Right forelimb (tissue), 1 donor: ENCODE measurements at regions not wholly inside any gene's neighbourhood (a gene's known extent, or its start where the extent isn't known, plus 50 kb on each side); places are given as distances from the start of the nearest gene placed in this dataset.
"Not testable (repeated sequence)": the region's sequence is repeated elsewhere in the genome, so short reads cannot be mapped to it uniquely, and the experiment has no call there.

Source experiments
- DNase-seq: peaks from one replicate; pipeline ENCODE4 v3.0.0-alpha.2; 2018

DNA sequence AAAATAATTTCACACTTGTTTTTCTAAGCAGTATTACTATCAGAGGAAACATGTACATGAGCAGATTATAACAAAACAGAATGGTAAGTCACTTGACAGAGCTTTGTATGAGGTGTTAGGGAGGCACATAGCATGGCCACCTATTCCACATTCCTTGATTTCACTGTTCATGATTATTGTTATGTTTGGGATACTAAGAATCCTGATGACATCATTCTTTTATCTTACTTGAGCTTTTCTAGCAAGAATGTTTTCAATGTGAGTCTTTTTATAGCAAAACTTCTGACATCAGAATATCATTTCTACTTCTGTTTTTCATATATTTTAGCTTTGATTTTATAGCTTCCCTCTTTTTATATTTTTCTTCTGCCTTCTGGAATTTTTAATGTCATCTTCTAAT lies 208.2 kb downstream of the DMRTA1 start:
- no peak for DNase-seq

- DNase-seq: no peak
These were observed 211.1 kb downstream of the DMRTA1 start for GRCh38 chr9:22657713-22658112.

DNA sequence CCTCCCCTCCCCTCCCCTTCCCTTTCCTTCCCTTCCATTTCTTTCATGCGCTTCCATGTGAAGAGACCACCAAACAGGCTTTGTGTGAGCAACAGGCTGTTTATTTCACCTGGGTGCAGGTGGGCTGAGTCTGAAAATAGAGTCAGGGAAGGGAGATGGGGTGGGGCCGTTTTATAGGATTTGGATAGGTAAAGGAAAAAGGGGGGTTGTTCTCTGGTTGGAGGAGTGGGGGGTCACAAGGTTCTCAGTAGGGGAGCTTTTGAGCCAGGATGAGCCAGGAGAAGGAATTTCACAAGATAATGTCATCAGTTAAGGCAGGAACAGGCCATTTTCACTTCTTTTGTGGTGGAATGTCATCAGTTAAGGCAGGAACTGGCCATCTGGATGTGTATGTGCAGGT lies 211.9 kb downstream of the DMRTA1 start:
- not testable (repeated sequence) for DNase-seq

- no peak for DNase-seq
These were observed 235.9 kb downstream of the DMRTA1 start for GRCh38 chr9:22682536-22682935.

DNA sequence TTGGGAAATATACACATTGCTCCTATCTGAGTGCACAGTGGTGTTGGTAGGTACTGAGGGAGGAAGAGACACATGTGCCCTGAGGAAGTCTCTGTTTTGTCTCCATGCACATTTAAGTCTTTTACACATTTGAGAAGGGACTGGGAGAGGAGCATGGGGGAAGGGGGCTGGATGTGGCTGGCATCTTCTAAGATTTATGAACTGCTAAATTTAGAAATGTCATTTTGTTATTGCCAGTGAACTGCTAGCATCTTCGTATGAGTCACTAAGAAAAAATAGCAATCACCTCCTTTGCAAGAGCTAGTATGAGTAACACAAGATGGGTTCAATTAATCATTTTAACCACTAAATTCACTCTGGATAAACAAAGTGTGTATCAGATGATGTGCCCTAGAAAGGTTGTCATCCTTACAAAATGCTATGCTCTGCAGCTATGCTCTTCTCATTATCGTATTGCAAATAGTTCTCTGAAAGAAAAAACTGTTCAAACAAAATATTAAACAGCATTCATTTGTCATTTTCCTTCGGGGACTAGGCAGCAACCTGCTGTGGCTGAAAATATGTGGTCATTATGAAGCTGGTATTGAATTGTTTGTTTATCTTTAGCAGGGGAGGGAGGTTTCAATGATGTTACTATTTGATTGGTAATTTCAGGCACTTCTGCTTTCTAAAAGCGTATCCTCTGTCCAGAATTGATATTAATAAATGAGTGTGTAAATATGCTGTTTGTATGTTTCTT lies 236.5 kb downstream of the DMRTA1 start:
- no peak for DNase-seq

GRCh38 chr9:22683700-22684075 lies 237.1 kb downstream of the DMRTA1 start:
- no peak for DNase-seq

GRCh38 chr9:22693156-22693555 lies 246.5 kb downstream of the DMRTA1 start:
- DNase-seq: no peak

DNA sequence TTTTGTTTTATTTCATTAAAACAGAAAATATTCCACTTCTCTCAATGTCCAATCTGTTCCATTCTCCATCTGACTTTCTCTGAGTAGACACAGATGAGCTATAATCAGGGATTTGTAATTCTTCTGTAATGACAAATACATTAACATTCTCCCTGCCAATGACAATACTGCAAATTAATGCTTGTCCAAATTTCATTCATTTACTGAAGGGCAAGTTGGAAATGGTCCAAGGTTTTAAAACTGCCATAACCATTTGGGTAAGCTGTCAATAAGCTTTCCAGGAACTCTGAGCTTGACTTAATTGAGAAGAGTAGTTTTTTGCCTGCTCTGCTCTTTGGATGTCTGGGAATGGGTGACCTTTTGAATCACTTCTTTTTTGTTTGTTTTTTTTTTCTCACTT lies 253.5 kb downstream of the DMRTA1 start:
- no peak for DNase-seq

DNA sequence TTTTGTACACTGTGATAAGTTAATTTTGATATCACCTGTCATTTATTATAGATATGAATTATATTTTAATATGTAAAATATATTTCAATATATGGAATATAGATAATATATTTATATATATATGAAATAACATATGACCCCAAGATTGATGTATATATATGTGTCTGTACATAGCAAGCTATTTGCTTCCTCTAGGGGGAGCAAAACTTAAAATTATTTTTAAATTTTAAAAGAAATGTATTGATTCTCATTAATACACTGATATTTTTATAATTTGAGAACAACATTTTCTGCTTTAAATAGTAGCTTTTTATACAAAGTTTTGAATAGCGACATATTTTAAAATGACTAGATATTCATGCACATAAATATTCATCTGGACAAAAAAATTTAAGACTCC lies 272.0 kb downstream of the DMRTA1 start:
- no peak for DNase-seq

GRCh38 chr9:22722492-22722891 lies 275.9 kb downstream of the DMRTA1 start:
- no peak for DNase-seq

GRCh38 chr9:22731786-22732185 lies 285.2 kb downstream of the DMRTA1 start:
- no peak for DNase-seq

DNA sequence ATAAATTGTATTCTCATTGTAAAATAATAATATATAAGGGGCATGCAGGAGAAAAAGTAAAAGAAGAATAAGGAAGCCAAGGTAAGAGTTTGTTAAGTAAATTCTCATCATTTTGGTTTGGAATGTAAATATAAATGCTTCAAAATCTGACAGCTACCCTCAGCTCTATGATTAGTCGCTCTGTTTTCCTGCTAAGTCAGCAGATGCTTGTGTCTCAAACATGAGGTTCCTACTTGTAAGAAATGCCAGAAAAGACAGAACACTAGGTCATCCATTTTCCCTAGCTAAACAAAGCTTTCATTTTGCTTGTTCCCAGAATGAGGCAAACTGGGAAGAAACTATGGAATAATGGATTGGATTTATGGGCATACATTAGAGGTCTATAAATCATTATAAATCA lies 293.1 kb downstream of the DMRTA1 start:
- no peak for DNase-seq

DNA sequence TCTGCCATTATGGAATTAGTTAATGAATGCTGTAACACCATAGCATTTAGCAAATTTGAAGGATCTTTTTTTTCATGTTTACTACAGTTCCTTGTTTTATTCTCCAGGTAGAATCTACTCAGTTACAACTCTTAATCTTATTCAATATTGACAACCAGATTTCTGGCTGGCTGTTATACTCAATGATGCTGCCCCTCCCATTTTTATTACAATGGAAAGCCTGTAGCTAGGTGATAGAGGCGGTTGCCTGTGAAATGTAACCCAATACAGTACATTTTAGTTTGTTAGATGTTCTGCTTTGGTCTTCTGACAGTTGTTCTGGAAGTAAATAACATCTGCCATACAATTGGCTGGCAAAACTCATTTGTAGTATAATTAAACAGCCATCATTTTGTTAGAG lies 294.2 kb downstream of the DMRTA1 start:
- DNase-seq: no peak

DNA sequence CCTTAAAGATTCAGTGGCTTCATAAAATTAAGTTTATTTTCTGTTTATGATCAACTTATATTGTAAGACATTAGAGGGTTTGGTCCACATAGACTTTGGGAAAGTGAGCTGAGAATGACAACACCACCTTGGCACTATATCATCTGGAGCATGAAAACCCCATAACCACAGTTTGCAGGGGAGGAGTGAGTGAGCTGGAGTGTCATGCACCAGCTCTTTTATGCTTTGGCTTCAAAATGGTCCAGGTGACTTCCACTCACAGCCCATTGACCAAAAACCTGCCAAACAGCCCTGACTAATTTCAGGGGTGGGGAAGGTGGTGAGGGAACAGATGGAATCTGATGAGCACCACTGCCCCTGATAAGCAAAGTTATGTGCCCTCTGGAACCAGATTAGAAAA lies 295.8 kb downstream of the DMRTA1 start:
- DNase-seq: no peak

GRCh38 chr9:22773501-22774220 lies 327.0 kb downstream of the DMRTA1 start:
- DNase-seq: no peak

- DNase-seq: no peak
These were observed 343.7 kb downstream of the DMRTA1 start for GRCh38 chr9:22790329-22790728.

- DNase-seq: no peak
These were observed 362.3 kb downstream of the DMRTA1 start for GRCh38 chr9:22808876-22809275.

DNA sequence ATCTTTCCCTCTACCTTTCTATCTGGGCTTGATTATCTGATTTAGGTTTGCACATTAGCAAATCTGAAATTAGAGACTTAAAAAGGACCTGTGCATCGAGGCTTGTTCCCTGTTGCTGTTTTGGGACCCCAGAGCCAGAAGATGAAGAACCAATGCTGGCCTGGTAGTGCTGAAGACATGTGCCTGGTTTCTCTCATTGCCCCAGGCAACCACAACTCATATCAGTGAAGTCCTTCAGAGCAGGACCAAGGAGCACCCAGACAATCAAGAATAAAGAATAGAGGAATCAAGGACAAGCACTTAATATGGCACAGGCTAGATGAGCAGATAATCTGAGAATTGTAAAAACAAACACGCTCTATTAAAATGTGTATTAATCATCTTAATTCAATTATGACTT lies 362.7 kb downstream of the DMRTA1 start:
- DNase-seq: no peak

GRCh38 chr9:22813529-22813928 lies 366.9 kb downstream of the DMRTA1 start:
- no peak for DNase-seq

DNA sequence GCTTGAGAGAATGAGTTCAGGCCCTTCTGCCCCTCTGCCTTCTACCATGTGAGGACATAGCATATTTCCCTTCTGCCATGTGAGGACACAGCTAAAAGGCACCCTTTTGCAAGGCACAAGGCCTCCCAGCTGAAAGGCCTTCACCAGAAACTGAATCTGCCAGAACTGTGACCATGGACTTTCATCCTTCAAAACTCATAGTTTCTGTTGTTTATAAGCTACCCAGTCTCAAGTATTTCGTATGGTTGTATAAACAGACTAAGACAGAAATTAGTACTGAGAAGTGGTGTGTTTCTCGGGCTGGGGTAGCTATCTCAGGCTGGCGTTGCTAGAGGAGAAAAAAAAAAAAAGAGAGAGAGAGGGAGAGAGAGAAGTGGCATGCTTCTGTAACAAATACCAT lies 368.6 kb downstream of the DMRTA1 start:
- DNase-seq: no peak

- no peak for DNase-seq
These were observed 370.6 kb downstream of the DMRTA1 start for GRCh38 chr9:22817181-22817580.

- no peak for DNase-seq
These were observed 382.6 kb downstream of the DMRTA1 start for GRCh38 chr9:22829236-22829635.

DNA sequence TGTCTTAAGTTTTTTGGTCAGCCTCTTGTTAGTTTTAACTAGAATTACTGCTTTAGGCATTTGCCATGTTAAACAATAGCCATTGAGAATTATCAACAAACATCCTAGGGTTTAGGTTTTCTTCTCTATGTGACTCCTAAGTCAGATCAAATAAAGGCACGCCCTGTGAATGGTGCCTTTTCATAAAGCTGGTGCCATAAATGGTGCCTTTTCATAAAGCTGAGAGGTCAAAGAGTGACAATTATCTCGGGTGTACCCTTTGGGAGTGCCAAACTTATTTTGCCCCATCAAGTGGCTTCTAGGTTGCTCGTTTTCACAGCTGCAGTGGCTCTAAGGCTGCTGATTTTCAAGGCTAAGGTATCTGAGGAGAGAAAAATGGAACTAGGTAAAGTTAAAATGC lies 391.6 kb downstream of the DMRTA1 start:
- no peak for DNase-seq

DNA sequence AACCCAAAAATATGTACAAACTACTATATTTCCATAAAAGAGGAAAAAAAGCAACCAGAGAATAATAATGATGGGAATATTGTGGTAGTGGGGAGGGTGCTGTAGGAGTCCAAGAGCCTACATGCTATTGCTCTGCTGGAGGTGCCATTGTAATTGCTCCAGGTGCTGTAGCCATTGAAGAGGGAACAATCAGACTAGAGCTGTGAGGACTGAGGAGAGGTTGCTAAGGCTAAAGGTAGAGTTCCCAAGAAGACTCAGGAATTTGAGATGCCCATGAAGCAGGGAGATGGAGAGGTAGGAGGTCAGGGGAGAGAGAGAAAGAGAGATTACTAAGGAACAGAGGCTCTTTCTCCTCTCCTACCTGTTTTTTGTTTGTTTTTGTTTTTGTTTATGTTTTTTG lies 394.0 kb downstream of the DMRTA1 start:
- no peak for DNase-seq

GRCh38 chr9:22845243-22845642 lies 398.6 kb downstream of the DMRTA1 start:
- DNase-seq: not testable (repeated sequence)
